Subcutaneous abdominal adipose tissue (tissue), 5 donors: ENCODE measurements at regions not wholly inside any gene's neighbourhood (a gene's known extent, or its start where the extent isn't known, plus 50 kb on each side); places are given as distances from the start of the nearest gene placed in this dataset.

ENCODE experiments used
- H3K27ac ChIP-seq: one replicate; pipeline ENCODE4 v1.7.0; 2013; ENCODE audit warnings: low read depth, mild to moderate bottlenecking, inconsistent platforms, low read length, moderate library complexity
- H3K27me3 ChIP-seq, 5 donors: one replicate each; pipeline ENCODE4 v1.7.0; 2013; ENCODE audit warnings: low read length in 5 of 5, inconsistent platforms in 1 of 5; ENCODE audit not compliant: control insufficient read depth in 5 of 5, insufficient read depth in 4 of 5
- H3K36me3 ChIP-seq, 5 donors: one replicate each; pipeline ENCODE4 v1.7.0; 2013; ENCODE audit warnings: low read length in 5 of 5; ENCODE audit not compliant: control insufficient read depth in 5 of 5, insufficient read depth in 5 of 5
- H3K4me1 ChIP-seq, 5 donors: one replicate each; pipeline ENCODE4 v1.7.0; 2013; ENCODE audit warnings: low read length in 5 of 5, mild to moderate bottlenecking in 3 of 5, moderate library complexity in 1 of 5; ENCODE audit not compliant: control insufficient read depth in 5 of 5, insufficient read depth in 5 of 5
- H3K4me3 ChIP-seq, 5 donors: one replicate each; pipeline ENCODE4 v1.7.0; 2013; ENCODE audit warnings: low read length in 5 of 5, low read depth in 1 of 5
- H3K9ac ChIP-seq, 5 donors: one replicate each; pipeline ENCODE4 v1.7.0; 2013; ENCODE audit warnings: low read length in 5 of 5, mild to moderate bottlenecking in 4 of 5, moderate library complexity in 3 of 5
- H3K9me3 ChIP-seq, 5 donors: one replicate each; pipeline ENCODE4 v1.7.0; 2013; ENCODE audit warnings: low read length in 5 of 5; ENCODE audit not compliant: control insufficient read depth in 5 of 5
- donor health status: healthy.
- donor health status: healthy.
- donor health status: healthy.
- donor health status: healthy.
- donor health status: healthy.

- H3K4me3 ChIP-seq, result no peak overlapping the region
- H3K4me1 ChIP-seq, result no peaks in the 10 kb centered on the region
- H3K36me3 ChIP-seq, result no peaks in the 10 kb centered on the region
- H3K9ac ChIP-seq, result no peak overlapping the region
- H3K27ac ChIP-seq, result no peak overlapping the region
- H3K9me3 ChIP-seq, result no peaks in the 10 kb centered on the region
- H3K27me3 ChIP-seq, result no peaks in the 10 kb centered on the region
Measured at GRCh38 chr14:38110258-38110657, 97.4 kb upstream of the SSTR1 start.

- H3K27me3 ChIP-seq, result no peaks in the 10 kb centered on the region
- H3K36me3 ChIP-seq, result no peaks in the 10 kb centered on the region
- no peak overlapping the region for H3K27ac ChIP-seq
- no peaks in the 10 kb centered on the region for H3K4me1 ChIP-seq
- H3K4me3 ChIP-seq, result no peak overlapping the region
- H3K9ac ChIP-seq, result no peak overlapping the region
- no peaks in the 10 kb centered on the region for H3K9me3 ChIP-seq
Measured at GRCh38 chr14:38111046-38111445, 96.7 kb upstream of the SSTR1 start.

DNA sequence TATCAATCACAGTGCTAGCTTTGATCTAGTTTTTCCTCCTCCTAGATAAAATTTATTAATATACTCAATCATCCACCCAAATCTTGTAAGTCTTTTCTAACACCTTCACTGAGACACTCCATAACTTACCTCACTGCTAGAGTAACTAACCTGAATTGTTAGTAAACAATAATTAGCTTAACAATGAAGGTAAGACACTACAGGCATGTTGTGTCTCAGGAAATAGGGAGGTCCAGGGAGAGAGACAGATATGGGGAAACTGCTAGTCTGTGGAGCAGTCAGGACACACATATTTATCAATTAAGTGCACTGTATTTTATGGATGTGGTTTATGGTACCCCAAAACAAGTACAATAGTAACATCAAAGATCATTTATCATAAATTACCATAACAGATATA lies 94.2 kb upstream of the SSTR1 start:
- Histone ChIP-seq H3K9ac (no peak overlapping the region), H3K4me1 (no peaks in the 10 kb centered on the region), H3K27ac (no peak overlapping the region), H3K36me3 (no peaks in the 10 kb centered on the region), H3K4me3 (no peak overlapping the region), H3K27me3 (no peaks in the 10 kb centered on the region), H3K9me3 (peaks cover 0 to 2% (median 0%) of the 10 kb centered on the region in 5 donors)

GRCh38 chr14:38116895-38117294 lies 90.8 kb upstream of the SSTR1 start:
- Histone ChIP-seq H3K36me3 (no peaks in the 10 kb centered on the region), H3K9me3 (peaks cover 0 to 2% (median 0%) of the 10 kb centered on the region in 5 donors), H3K27me3 (no peaks in the 10 kb centered on the region), H3K9ac (no peak overlapping the region), H3K4me3 (no peak overlapping the region), H3K27ac (no peak overlapping the region), H3K4me1 (no peaks in the 10 kb centered on the region)

GRCh38 chr14:38120109-38120508 lies 87.6 kb upstream of the SSTR1 start:
- Histone ChIP-seq H3K4me1 (no peaks in the 10 kb centered on the region), H3K4me3 (no peak overlapping the region), H3K36me3 (no peaks in the 10 kb centered on the region), H3K27me3 (no peaks in the 10 kb centered on the region), H3K9me3 (peaks cover 0 to 2% (median 0%) of the 10 kb centered on the region in 5 donors), H3K27ac (no peak overlapping the region), H3K9ac (no peak overlapping the region)

DNA sequence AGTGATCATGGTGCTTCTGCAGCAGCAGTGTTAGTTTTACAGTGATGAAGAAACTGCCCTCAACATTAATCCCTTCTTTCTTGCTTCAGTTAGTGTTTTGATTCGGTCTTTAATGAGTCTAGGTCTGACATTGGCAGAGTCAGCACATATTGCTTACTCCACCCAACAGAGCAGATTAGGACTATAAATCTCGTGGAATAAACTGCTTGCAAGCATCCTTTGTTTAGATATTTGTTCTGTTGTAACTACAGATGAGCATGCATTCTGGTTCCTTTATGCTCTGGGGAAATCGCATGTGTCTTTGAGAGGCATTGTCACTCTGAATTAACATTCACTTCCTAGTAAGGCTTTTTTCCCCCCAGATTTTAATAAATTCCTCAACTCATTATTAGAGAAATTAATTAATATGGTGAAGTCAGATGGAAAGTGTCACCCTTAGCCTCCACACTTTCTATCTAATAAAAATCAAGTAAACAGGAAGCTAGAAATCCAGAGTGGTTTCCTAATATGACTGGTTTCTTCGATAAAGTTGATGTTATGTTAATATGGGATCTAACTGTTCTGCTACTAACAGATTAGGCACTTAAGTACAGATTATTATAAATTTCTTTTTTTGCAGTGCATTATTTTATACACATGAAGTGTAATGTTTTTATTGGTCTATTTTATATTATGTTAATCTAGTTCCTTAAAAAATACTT lies 86.2 kb upstream of the SSTR1 start:
- Histone ChIP-seq H3K27me3 (no peaks in the 10 kb centered on the region), H3K9ac (no peak overlapping the region), H3K9me3 (peaks cover 0 to 2% (median 0%) of the 10 kb centered on the region in 5 donors), H3K4me3 (no peak overlapping the region), H3K27ac (no peak overlapping the region), H3K36me3 (no peaks in the 10 kb centered on the region), H3K4me1 (no peaks in the 10 kb centered on the region)

DNA sequence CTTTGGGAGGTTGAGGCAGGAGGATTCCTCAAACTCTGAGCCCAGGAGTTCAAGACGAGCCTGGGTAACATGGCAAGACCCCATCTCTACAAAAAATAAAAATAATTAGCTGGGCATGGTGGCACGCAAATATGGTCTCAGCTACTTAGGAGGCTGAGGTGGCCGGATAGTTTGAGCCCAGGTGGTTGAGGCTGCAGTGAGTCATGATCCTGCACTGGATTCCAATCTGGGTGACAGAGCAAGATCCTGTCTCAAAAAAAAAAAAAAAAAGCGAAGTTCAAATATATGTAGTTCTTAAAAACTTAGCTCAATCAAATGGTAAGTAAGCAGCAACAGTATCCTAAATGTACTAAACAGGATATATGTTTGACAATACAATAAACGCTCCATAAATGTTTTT lies 85.5 kb upstream of the SSTR1 start:
- Histone ChIP-seq H3K4me1 (no peaks in the 10 kb centered on the region), H3K27ac (no peak overlapping the region), H3K9ac (no peak overlapping the region), H3K36me3 (no peaks in the 10 kb centered on the region), H3K4me3 (no peak overlapping the region), H3K9me3 (peaks cover 0 to 2% (median 0%) of the 10 kb centered on the region in 5 donors), H3K27me3 (no peaks in the 10 kb centered on the region)

GRCh38 chr14:38124506-38124905 lies 83.2 kb upstream of the SSTR1 start:
- H3K36me3 ChIP-seq, result no peaks in the 10 kb centered on the region
- H3K27me3 ChIP-seq, result no peaks in the 10 kb centered on the region
- no peaks in the 10 kb centered on the region for H3K9me3 ChIP-seq
- no peak overlapping the region for H3K9ac ChIP-seq
- H3K27ac ChIP-seq, result no peak overlapping the region
- H3K4me1 ChIP-seq, result no peaks in the 10 kb centered on the region
- no peak overlapping the region for H3K4me3 ChIP-seq

DNA sequence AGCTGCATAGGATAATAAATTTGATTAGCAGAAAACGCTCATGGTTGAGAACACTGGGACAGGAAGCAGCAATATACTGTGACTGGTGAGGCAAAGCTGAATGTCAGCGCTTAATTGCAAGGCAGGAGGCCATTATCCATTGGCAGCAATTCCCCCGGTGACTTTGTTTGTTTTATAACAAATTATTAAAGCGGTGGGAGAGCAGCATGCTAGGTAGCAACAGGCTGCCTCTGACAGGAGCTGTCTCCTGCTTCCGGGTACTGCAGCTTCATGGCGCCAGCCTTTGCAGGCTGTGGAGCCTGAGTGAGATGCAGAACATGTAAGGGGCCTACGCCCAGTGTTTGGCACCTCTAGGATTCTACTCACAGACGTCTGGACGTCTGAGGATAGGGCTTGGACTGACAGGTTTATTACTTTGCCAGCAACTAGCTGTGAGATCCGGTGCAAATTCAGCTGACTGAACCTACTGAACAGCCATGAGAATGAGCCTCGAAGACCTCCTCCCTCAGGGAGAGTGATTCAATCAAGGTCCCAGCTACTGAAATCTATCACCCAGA lies 82.1 kb upstream of the SSTR1 start:
- Histone ChIP-seq H3K4me3 (no peak overlapping the region), H3K4me1 (no peaks in the 10 kb centered on the region)

GRCh38 chr14:38127356-38127755 lies 80.3 kb upstream of the SSTR1 start:
- H3K27ac ChIP-seq, result no peak overlapping the region
- no peaks in the 10 kb centered on the region for H3K4me1 ChIP-seq
- no peak overlapping the region for H3K9ac ChIP-seq
- H3K4me3 ChIP-seq, result no peak overlapping the region
- H3K9me3 ChIP-seq, result no peaks in the 10 kb centered on the region
- no peaks in the 10 kb centered on the region for H3K27me3 ChIP-seq
- H3K36me3 ChIP-seq, result no peaks in the 10 kb centered on the region

More for the DNA sequence above, 82.1 kb upstream of the SSTR1 start:
- H3K9ac ChIP-seq, result no peak overlapping the region
- H3K27me3 ChIP-seq, result no peaks in the 10 kb centered on the region
- no peak overlapping the region for H3K27ac ChIP-seq
- no peaks in the 10 kb centered on the region for H3K9me3 ChIP-seq
- H3K36me3 ChIP-seq, result no peaks in the 10 kb centered on the region
